Endodermal cell (in vitro differentiated cells): ENCODE measurements at regions not wholly inside any gene's neighbourhood (a gene's known extent, or its start where the extent isn't known, plus 50 kb on each side); places are given as distances from the start of the nearest gene placed in this dataset.

Experiments
- DNase-seq: peaks from one replicate; pipeline ENCODE4 v3.0.0-alpha.2; 2017
- H3K27ac ChIP-seq: 2 replicates; pipeline ENCODE4 v1.5.1; 2013; ENCODE audit warnings: mild to moderate bottlenecking, low read depth, low read length, moderate library complexity
- H3K27me3 ChIP-seq: 2 replicates; pipeline ENCODE4 v1.6.1; 2013; ENCODE audit warnings: mild to moderate bottlenecking, low read length, moderate library complexity; ENCODE audit not compliant: insufficient read depth, control insufficient read depth, poor library complexity, severe bottlenecking
- H3K36me3 ChIP-seq: 2 replicates; pipeline ENCODE4 v1.7.0; 2013; ENCODE audit warnings: mild to moderate bottlenecking, low read length, moderate library complexity; ENCODE audit not compliant: control insufficient read depth, insufficient read depth
- H3K4me1 ChIP-seq: one replicate; pipeline ENCODE4 v1.7.0; 2013; ENCODE audit warnings: low read length; ENCODE audit not compliant: control insufficient read depth, insufficient read depth
- H3K4me3 ChIP-seq: 2 replicates; pipeline ENCODE4 v1.5.1; 2013; ENCODE audit warnings: mild to moderate bottlenecking, low read length, moderate library complexity
- H3K9ac ChIP-seq: 2 replicates; pipeline ENCODE4 v1.6.1; 2013; ENCODE audit warnings: mild to moderate bottlenecking, low read length, moderate library complexity; ENCODE audit not compliant: poor library complexity, severe bottlenecking; ENCODE audit errors: extremely low read depth
- H3K9me3 ChIP-seq: 2 replicates; pipeline ENCODE4 v1.6.1; 2013; ENCODE audit warnings: mild to moderate bottlenecking, low read length, moderate library complexity; ENCODE audit not compliant: control insufficient read depth
- H3K27ac Mint-ChIP-seq: 2 replicates; pipeline ENCODE4 v1.8.0; 2020; ENCODE audit warnings: mixed read lengths
- H3K27me3 Mint-ChIP-seq: 2 replicates; pipeline ENCODE4 v1.8.0; 2021; ENCODE audit warnings: mild to moderate bottlenecking, mixed read lengths; ENCODE audit not compliant: insufficient read depth
- H3K36me3 Mint-ChIP-seq: 2 replicates; pipeline ENCODE4 v1.8.0; 2020; ENCODE audit warnings: low read depth, mixed read lengths
- H3K4me1 Mint-ChIP-seq: 2 replicates; pipeline ENCODE4 v1.8.0; 2020; ENCODE audit warnings: mixed read lengths
- H3K4me3 Mint-ChIP-seq: 2 replicates; pipeline ENCODE4 v1.8.0; 2020; ENCODE audit warnings: mild to moderate bottlenecking, moderate library complexity, mixed read lengths
- H3K9me3 Mint-ChIP-seq: 2 replicates; pipeline ENCODE4 v1.8.0; 2020; ENCODE audit warnings: mild to moderate bottlenecking, mixed read lengths
- CTCF ChIP-seq: fragments of 200-600 bp; sonication (generic); conservative IDR thresholded peaks from 2 replicates; pipeline ENCODE4 v1.5.0; 2021; ENCODE audit warnings: antibody characterized with exemption, mild to moderate bottlenecking
- WGBS, 2 experiments: methylation state at CpG; one replicate each; pipeline versions ENCODE4 v1.1.5 to v1.1.7; 2013; ENCODE audit warnings: missing lambda C conversion rate in 2 of 2, mixed read lengths in 1 of 2; ENCODE audit not compliant: insufficient coverage in 1 of 2, insufficient read length in 1 of 2; 5-methylcytosine and 5-hydroxymethylcytosine counted together

GRCh38 chr18:78448591-78448990 lies 531.0 kb upstream of the SALL3 start:
- Mint-ChIP-seq H3K4me3 (no peak overlapping the region), H3K36me3 (no peaks in the 10 kb centered on the region), H3K27ac (no peak overlapping the region), H3K27me3 (no peaks in the 10 kb centered on the region), H3K4me1 (no peaks in the 10 kb centered on the region), H3K9me3 (peaks cover 3% of the 10 kb centered on the region)
- H3K36me3 ChIP-seq: no peaks in the 10 kb centered on the region
- H3K9ac ChIP-seq: no peak overlapping the region
- no peak for DNase-seq
- no peak for TF ChIP-seq CTCF
- no peak overlapping the region for H3K4me3 ChIP-seq
- no peaks in the 10 kb centered on the region for H3K27me3 ChIP-seq
- 90 to 92% methylated on average over 2 to 3 of the region's 3 CpGs for WGBS, 2 experiments
- no peak overlapping the region for H3K27ac ChIP-seq
- no peaks in the 10 kb centered on the region for H3K9me3 ChIP-seq
- H3K4me1 ChIP-seq: no peaks in the 10 kb centered on the region

- Histone ChIP-seq H3K27ac (no peak overlapping the region), H3K9me3 (no peaks in the 10 kb centered on the region), H3K27me3 (no peaks in the 10 kb centered on the region), H3K9ac (no peak overlapping the region), H3K36me3 (no peaks in the 10 kb centered on the region), H3K4me3 (no peak overlapping the region), H3K4me1 (no peaks in the 10 kb centered on the region)
- Mint-ChIP-seq H3K9me3 (no peaks in the 10 kb centered on the region), H3K4me3 (no peak overlapping the region), H3K36me3 (no peaks in the 10 kb centered on the region), H3K27me3 (no peaks in the 10 kb centered on the region), H3K27ac (no peak overlapping the region), H3K4me1 (peaks cover 5% of the 10 kb centered on the region)
- WGBS, 2 experiments: 89 to 90% methylated on average over 7 to 9 of the region's 9 CpGs
- TF ChIP-seq CTCF: no peak
- no peak for DNase-seq
These were observed 525.4 kb upstream of the SALL3 start for GRCh38 chr18:78454221-78454620.

- no peaks in the 10 kb centered on the region for H3K9me3 ChIP-seq
- no peak overlapping the region for H3K4me3 ChIP-seq
- H3K9ac ChIP-seq: no peak overlapping the region
- H3K27ac ChIP-seq: no peak overlapping the region
- no peak for TF ChIP-seq CTCF
- Mint-ChIP-seq H3K36me3 (no peaks in the 10 kb centered on the region), H3K27me3 (no peaks in the 10 kb centered on the region), H3K4me1 (peaks cover 5% of the 10 kb centered on the region), H3K27ac (no peak overlapping the region), H3K4me3 (no peak overlapping the region), H3K9me3 (no peaks in the 10 kb centered on the region)
- WGBS, 2 experiments: 95 to 96% methylated on average over 3 to 5 of the region's 5 CpGs
- no peak for DNase-seq
- no peaks in the 10 kb centered on the region for H3K36me3 ChIP-seq
- no peaks in the 10 kb centered on the region for H3K27me3 ChIP-seq
- no peaks in the 10 kb centered on the region for H3K4me1 ChIP-seq
These were observed 524.2 kb upstream of the SALL3 start for GRCh38 chr18:78455386-78455785.
